Epithelial cell of proximal tubule (primary cell): ENCODE measurements at regions not wholly inside any gene's neighbourhood (a gene's known extent, or its start where the extent isn't known, plus 50 kb on each side); places are given as distances from the start of the nearest gene placed in this dataset.

Source experiments
- DNase-seq: peaks from one replicate; pipeline ENCODE4 v3.0.0-alpha.2; 2011; ENCODE audit warnings: low read depth
- H3K4me3 ChIP-seq: 2 replicates; pipeline ENCODE4 v1.5.1; 2011; ENCODE audit warnings: low read depth, mild to moderate bottlenecking, low read length
- TF ChIP-seq, protein P1 (sequence below): conservative IDR thresholded peaks from 2 replicates; pipeline ENCODE4 v1.5.1; 2012; ENCODE audit warnings: low read depth, mild to moderate bottlenecking, low read length

DNA sequence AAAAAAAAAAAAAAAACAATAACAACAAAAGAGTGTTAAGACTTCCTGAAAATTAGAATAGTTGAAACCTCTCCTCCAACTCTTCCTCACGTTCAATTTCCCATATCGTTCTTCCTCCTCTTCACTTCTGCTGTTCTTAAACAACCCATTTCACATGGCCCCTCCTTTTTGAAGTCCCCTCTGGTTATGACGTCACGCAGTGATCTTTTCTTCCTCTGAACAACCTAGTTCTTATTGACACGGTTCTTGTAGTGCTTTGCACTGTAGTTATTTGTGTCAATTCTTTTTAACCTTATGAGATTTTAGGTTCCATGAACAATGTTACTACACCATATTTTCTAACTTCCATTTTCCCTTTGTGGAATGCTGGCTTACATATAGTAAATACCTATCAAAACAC lies 69.5 kb upstream of the RGPD4 start:
- H3K4me3 ChIP-seq, result no peak overlapping the region
- TF ChIP-seq, protein P1, sequence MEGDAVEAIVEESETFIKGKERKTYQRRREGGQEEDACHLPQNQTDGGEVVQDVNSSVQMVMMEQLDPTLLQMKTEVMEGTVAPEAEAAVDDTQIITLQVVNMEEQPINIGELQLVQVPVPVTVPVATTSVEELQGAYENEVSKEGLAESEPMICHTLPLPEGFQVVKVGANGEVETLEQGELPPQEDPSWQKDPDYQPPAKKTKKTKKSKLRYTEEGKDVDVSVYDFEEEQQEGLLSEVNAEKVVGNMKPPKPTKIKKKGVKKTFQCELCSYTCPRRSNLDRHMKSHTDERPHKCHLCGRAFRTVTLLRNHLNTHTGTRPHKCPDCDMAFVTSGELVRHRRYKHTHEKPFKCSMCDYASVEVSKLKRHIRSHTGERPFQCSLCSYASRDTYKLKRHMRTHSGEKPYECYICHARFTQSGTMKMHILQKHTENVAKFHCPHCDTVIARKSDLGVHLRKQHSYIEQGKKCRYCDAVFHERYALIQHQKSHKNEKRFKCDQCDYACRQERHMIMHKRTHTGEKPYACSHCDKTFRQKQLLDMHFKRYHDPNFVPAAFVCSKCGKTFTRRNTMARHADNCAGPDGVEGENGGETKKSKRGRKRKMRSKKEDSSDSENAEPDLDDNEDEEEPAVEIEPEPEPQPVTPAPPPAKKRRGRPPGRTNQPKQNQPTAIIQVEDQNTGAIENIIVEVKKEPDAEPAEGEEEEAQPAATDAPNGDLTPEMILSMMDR, result no peak
- DNase-seq, result no peak

DNA sequence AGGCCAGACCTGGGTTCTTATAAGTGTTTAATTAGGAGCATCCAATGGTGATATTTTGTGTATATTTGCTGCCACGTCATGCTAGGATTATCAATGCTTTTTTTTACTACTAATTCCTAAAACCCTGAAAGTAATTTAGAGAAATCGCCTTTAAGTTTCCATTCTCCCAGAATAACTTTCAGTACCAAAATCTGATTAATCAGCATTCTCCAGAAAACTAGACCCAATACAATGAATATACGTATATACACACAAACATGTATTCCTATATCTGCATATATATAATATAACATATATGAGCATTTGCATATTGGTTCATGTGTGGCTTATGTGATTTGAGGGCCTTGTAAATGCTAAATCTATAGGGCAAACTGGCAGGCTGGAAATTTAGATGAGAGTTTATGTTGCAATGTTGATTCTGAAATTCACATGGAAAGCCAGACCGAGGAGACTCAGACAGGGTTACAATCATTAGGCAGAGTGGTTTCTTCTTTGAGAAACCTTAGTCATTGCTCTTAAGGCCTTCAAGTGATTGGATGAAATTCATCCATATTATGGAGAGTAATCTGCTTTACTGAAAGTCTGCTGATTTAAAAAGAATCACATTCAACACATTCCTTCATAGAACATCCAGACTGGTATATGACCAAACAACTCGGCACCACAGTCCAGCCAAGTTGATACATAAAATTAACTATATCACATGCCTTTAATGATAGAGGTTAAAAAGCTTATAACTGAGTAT lies 65.9 kb upstream of the RGPD4 start:
- TF ChIP-seq, protein P1, result no peak
- H3K4me3 ChIP-seq, result no peak overlapping the region
- DNase-seq, result no peak

DNA sequence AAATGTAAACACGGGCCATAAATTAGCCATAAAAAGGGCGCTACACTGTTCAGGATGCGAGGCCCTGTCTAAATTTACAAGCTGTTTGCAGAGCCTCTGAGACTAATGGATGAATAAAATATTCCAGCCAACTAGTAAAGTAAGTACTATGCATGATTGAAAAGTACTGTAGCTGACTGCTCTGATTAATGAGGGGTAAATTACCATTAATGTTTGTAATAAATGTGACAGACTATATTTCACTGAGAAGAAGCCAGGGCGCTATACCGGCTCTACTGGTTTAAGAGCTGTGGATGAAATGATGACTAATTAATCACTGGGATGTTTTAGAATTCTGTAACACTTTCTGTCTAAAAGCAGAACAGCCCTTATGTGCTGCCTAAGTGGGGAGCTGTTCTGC lies 54.3 kb upstream of the RGPD4 start:
- DNase-seq, result no peak
- TF ChIP-seq, protein P1, result no peak

DNA sequence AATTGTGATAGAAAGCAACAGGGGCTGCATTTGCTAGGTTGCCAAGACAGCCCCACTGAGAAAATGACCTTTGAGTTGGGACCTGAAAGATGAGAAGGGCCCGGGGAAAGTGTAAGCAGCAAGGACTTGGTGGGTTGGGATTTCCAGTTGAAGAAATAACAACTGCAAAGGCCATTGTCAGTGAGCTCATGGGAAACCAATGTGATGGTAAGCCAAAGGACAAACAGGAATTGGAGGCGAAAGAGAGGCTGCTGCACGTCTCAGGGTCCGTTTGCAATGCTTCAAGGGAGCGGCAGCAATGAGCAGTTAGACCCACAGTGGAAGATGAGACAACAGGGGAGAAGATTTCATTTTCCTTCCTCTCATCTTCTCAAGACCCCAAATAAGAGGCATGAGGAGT lies 51.5 kb upstream of the RGPD4 start:
- no peak for DNase-seq
- TF ChIP-seq, protein P1, result no peak
- H3K4me3 ChIP-seq, result no peak overlapping the region

More for the DNA sequence above, 54.3 kb upstream of the RGPD4 start:
- no peak overlapping the region for H3K4me3 ChIP-seq

DNA sequence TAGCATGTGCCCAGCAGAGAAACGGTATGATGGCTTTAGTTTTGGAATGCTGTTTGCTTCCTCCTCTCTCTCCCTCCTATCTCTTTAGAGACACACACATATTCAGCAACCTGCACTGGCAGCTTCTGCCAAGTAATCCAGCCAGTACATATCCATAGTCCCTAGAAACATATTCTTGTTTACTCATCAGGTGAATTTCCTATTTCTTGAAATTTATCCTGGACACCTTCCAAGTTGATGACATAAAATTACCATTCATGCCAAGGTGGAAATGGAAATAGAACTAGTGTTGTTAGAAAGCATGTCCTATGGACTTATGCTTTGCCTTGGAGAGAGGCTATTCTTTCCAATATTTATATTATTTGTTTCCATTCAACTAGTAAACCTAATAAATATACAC lies 50.9 kb upstream of the RGPD4 start:
- no peak overlapping the region for H3K4me3 ChIP-seq
- TF ChIP-seq, protein P1, result no peak
- no peak for DNase-seq

DNA sequence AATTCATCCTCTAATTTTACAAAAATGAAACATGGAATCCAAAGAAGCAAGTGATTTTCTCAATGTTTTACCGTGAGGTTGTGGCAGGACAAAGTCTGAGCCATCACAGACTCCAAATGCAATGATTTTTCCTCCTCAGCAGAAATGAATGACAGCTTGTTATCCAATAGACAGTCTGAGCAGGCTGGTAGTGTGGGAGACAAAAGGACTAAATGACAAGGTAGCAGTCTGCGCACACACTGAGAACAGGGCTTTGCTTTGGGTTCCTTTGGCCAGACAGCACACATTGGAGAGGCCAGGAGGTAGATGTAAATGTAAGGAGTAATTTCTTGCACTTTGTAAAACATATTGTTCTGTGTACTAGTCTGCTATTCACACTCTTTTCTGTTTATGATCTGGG lies 50.3 kb upstream of the RGPD4 start:
- DNase-seq, result no peak
- H3K4me3 ChIP-seq, result no peak overlapping the region
- TF ChIP-seq, protein P1, result no peak
